GM10248 (cell line): ENCODE measurements at regions not wholly inside any gene's neighbourhood (a gene's known extent, or its start where the extent isn't known, plus 50 kb on each side); places are given as distances from the start of the nearest gene placed in this dataset.

ENCODE experiments used
- CTCF ChIA-PET: fragments of 300-600 bp; sonication (Branson Sonifier 250); formaldehyde crosslinking; extraction: SDS; loops from one replicate; lab custom pipeline; 2021; ENCODE audit warnings: antibody characterized with exemption; lab: Yijun Ruan, JAX
- POLR2A ChIA-PET: fragments of 350-650 bp; sonication (Branson Sonifier 250); formaldehyde crosslinking; extraction: SDS; loops from one replicate; lab custom pipeline; 2020; ENCODE audit warnings: antibody characterized with exemption; lab: Yijun Ruan, JAX
- DNase-seq: peaks from one replicate; pipeline ENCODE4 v3.0.0; 2012; ENCODE audit errors: extremely low spot score
- CTCF ChIP-seq: IDR thresholded peaks from 2 replicates; pipeline ENCODE4 v1.5.1; 2012; ENCODE audit warnings: mild to moderate bottlenecking, low read depth; ENCODE audit errors: extremely low read depth, missing control alignments, control extremely low read depth

GRCh38 chr12:45535610-45536180 is 193.8 kb upstream of the ARID2 start:
- ChIA-PET CTCF (interaction anchor here (0.8 to 5.2 kb wide), 2 partner anchors 9 kb away, joined by 3 to 30 read pairs; no protein-coding TSS in a partner anchor), POLR2A (no interaction called here)
- TF ChIP-seq CTCF: no peak
- no peak for DNase-seq

GRCh38 chr12:45536284-45536683 is 193.2 kb upstream of the ARID2 start:
- ChIA-PET POLR2A (no interaction called here), CTCF (interaction anchor here (0.8 kb wide), 1 partner anchor 9 kb away, joined by 3 read pairs; no protein-coding TSS in a partner anchor)
- no peak for DNase-seq
- TF ChIP-seq CTCF: no peak

- CTCF ChIA-PET: interaction anchor here (1.0 to 1.2 kb wide), 2 partner anchors 9 to 12 kb away, joined by 4 read pairs; no protein-coding TSS in a partner anchor
- TF ChIP-seq CTCF: no peak
- POLR2A ChIA-PET: no interaction called here
- DNase-seq: no peak
Observed at GRCh38 chr12:45540661-45541341, 188.7 kb upstream of the ARID2 start.

- peak; percentile 77 for DNase-seq
- POLR2A ChIA-PET: interaction anchor here (1.1 kb wide), 1 partner anchor 176 kb away, joined by 3 read pairs; no protein-coding TSS in a partner anchor
- CTCF ChIA-PET: interaction anchor here (0.7 to 3.3 kb wide), 45 partner anchors 11 to 527 kb away, joined by 3 to 47 read pairs (median 4); partner anchors contain the start of gene SCAF11
- TF ChIP-seq CTCF: peak; percentile 71
Observed at GRCh38 chr12:45543887-45544286, 185.6 kb upstream of the ARID2 start.

GRCh38 chr12:45546545-45546944 is 183.0 kb upstream of the ARID2 start:
- TF ChIP-seq CTCF: no peak
- CTCF ChIA-PET: interaction anchor here (1.0 to 1.1 kb wide), 3 partner anchors 21 to 457 kb away, joined by 3 to 4 read pairs (median 3); no protein-coding TSS in a partner anchor
- POLR2A ChIA-PET: no interaction called here
- no peak for DNase-seq

- no peak for TF ChIP-seq CTCF
- ChIA-PET POLR2A (no interaction called here), CTCF (interaction anchor here (1.0 to 1.1 kb wide), 3 partner anchors 20 to 457 kb away, joined by 3 to 4 read pairs (median 3); no protein-coding TSS in a partner anchor)
- no peak for DNase-seq
Observed at GRCh38 chr12:45547132-45547531, 182.4 kb upstream of the ARID2 start.
